ENCODE measurements at regions not wholly inside any gene's neighbourhood (a gene's known extent, or its start where the extent isn't known, plus 50 kb on each side); places are given as distances from the start of the nearest gene placed in this dataset.
"Not testable (repeated sequence)": the region's sequence is repeated elsewhere in the genome, so short reads cannot be mapped to it uniquely, and the experiment has no call there.

DNA sequence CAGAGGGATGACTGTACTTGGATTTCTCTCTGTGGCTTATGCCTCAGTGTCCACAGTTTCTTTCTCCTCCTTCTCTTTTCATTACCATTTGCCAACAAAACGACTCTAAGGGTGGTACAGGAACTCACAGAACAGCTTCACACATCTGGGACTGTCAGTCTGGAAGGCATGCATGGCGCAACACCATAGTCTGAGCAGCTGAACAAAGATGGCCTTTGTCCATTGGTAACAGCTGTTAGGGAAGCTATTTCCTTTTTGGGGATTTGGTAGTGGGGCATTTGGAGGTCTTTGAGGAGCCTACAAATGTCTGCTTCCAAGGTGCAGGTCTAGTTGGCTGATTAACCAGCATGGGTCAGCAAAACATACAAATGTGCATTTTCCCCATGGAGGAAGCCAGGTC lies 81.4 kb upstream of the PCDH8 start:
- DNase-seq: no peak

GRCh38 chr13:52926971-52927370 lies 78.5 kb upstream of the PCDH8 start:
- no peak for DNase-seq

GRCh38 chr13:52925775-52926285 lies 77.4 kb upstream of the PCDH8 start:
- DNase-seq: peak; percentile 19

GRCh38 chr13:52925251-52925650 lies 76.8 kb upstream of the PCDH8 start:
- DNase-seq: no peak

GRCh38 chr13:52924289-52925148 lies 76.1 kb upstream of the PCDH8 start:
- no peak for DNase-seq

DNA sequence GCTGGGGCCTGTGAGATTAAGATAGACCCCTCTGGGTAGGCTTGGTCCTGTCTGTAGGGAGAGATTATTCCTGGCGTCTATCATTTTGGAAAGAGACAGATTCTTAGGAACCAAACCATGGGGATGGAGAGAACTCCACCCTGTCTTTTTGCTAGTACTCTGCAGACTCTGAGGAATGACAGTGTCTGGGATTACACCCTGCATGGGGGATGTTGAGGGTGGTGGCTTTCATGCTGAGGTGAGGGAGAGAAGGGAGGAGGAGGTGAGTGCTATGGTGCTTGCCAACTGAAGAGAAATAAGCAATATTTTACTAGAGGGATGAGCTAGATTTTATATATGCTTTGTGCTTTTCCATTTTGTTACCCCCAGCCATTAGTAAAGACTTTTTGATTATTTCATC lies 74.5 kb upstream of the PCDH8 start:
- DNase-seq: no peak

DNA sequence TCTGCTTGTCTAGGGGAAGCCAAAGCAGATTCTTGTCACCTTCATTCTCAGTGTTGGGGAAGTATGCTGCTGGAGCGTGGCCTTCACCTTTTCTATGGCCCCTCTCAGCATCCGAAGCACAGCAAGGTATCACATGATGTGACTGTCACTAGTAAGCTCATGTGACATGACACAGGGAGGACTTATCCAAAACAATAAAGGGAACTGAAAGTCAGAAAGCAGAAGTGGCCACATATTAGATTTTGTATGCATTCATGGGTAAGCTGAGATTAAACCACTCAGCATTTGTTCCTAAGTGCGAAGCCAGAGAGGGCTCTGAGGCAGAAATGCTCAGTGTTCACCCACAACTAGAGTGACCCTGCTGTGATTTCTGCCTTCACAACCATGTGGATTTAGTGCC lies 72.8 kb upstream of the PCDH8 start:
- DNase-seq: no peak

DNA sequence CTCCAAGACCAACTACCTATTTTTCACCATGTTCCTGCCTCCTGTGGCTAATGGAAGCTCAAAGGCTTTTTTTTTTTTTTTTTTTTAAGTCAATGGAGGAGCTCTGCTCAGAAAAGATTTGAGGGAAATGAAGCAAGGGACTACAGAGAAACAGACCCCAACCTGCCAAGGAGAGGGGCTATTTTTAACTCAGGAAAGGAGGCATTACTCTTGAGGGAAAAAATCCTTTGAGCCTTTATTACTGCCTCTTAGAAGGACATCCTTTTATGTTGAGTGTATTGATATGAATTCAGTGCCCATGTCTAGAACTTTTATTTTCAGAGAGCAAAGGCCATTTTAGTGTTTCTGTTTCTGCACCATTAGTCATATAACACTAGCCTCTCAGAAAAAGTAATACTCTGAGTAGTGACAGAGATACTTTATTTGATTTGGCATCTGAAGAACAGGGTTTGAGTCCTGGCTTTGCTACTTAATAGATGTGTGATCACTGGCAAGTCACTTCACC lies 68.1 kb upstream of the PCDH8 start:
- DNase-seq: no peak

- no peak for DNase-seq
Measured at GRCh38 chr13:52911340-52911739, 62.9 kb upstream of the PCDH8 start.

- not testable (repeated sequence) for DNase-seq
Measured at GRCh38 chr13:52910318-52910717, 61.9 kb upstream of the PCDH8 start.

GRCh38 chr13:52906122-52906903 lies 57.9 kb upstream of the PCDH8 start:
- DNase-seq: no peak

- DNase-seq: no peak
Measured at GRCh38 chr13:52905701-52906100, 57.3 kb upstream of the PCDH8 start.

- no peak for DNase-seq
Measured at GRCh38 chr13:52903320-52903719, 54.9 kb upstream of the PCDH8 start.

DNA sequence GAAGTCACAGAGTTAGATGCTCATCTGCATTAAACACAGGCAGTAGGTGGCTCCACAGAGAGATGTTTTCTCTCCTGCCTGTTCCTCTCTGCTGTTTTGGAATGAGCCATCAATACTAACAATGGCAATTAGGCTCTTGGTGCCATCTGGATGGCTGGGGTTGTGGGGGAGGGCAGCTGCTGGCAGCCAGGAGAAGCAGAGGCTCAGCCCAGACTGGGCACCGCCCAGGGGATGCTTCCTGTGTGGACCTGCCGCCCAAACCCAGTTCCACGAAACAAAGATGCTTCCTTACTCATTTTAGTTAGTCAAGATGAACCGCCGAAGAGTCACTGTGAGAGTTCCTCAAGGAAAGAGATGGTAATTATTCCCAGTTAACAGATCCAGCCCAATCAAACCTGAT lies 50.8 kb upstream of the PCDH8 start:
- DNase-seq: no peak

Data from DMS 273 treated with DMSO at 0.1 percent for 48 hours (cell line).